Amniotic epithelial cell (primary cell): ENCODE measurements at regions not wholly inside any gene's neighbourhood (a gene's known extent, or its start where the extent isn't known, plus 50 kb on each side); places are given as distances from the start of the nearest gene placed in this dataset.

Experiments used
- DNase-seq: peaks from one replicate; pipeline ENCODE4 v3.0.0-alpha.2; 2010; ENCODE audit warnings: low read depth

- DNase-seq = no peak
Measured at GRCh38 chr4:110962616-110963015, 339.7 kb upstream of the PITX2 start.

- no peak for DNase-seq
Measured at GRCh38 chr4:110963662-110964280, 340.9 kb upstream of the PITX2 start.

GRCh38 chr4:110967936-110968335, 345.1 kb upstream of the PITX2 start:
- no peak for DNase-seq

GRCh38 chr4:110970642-110971041, 347.8 kb upstream of the PITX2 start:
- DNase-seq = peak; percentile 84

- DNase-seq = no peak
Measured at GRCh38 chr4:110975338-110975737, 352.5 kb upstream of the PITX2 start.

GRCh38 chr4:110977554-110977953, 354.7 kb upstream of the PITX2 start:
- peak; percentile 95 for DNase-seq

GRCh38 chr4:110978761-110979160, 355.9 kb upstream of the PITX2 start:
- DNase-seq = peak; percentile 58

GRCh38 chr4:110982486-110982885, 359.6 kb upstream of the PITX2 start:
- peak; percentile 75 for DNase-seq

- no peak for DNase-seq
Measured at GRCh38 chr4:110988722-110989121, 365.8 kb upstream of the PITX2 start.

- no peak for DNase-seq
Measured at GRCh38 chr4:110989125-110989524, 366.2 kb upstream of the PITX2 start.

GRCh38 chr4:110994781-110995180, 371.9 kb upstream of the PITX2 start:
- no peak for DNase-seq

GRCh38 chr4:110998320-110998719, 375.4 kb upstream of the PITX2 start:
- DNase-seq = no peak

- no peak for DNase-seq
Measured at GRCh38 chr4:111011458-111011857, 388.6 kb upstream of the PITX2 start.

- no peak for DNase-seq
Measured at GRCh38 chr4:111013846-111014245, 391.0 kb upstream of the PITX2 start.

GRCh38 chr4:111014537-111014936, 391.7 kb upstream of the PITX2 start:
- DNase-seq = no peak

- DNase-seq = no peak
Measured at GRCh38 chr4:111016416-111016815, 393.5 kb upstream of the PITX2 start.

- DNase-seq = no peak
Measured at GRCh38 chr4:111018216-111018615, 395.3 kb upstream of the PITX2 start.

- DNase-seq = no peak
Measured at GRCh38 chr4:111020476-111020875, 397.6 kb upstream of the PITX2 start.

GRCh38 chr4:111020961-111021360, 398.1 kb upstream of the PITX2 start:
- DNase-seq = no peak

- DNase-seq = no peak
Measured at GRCh38 chr4:111022758-111023157, 399.9 kb upstream of the PITX2 start.

GRCh38 chr4:111027526-111027925, 404.6 kb upstream of the PITX2 start:
- peak; percentile 78 for DNase-seq

GRCh38 chr4:111028795-111029194, 405.9 kb upstream of the PITX2 start:
- DNase-seq = peak; percentile 9

GRCh38 chr4:111031001-111031579, 408.2 kb upstream of the PITX2 start:
- peak; percentile 17 for DNase-seq

- DNase-seq = peak; percentile 2
Measured at GRCh38 chr4:111031596-111031995, 408.7 kb upstream of the PITX2 start.
